ENCODE measurements at regions not wholly inside any gene's neighbourhood (a gene's known extent, or its start where the extent isn't known, plus 50 kb on each side); places are given as distances from the start of the nearest gene placed in this dataset.

DNA sequence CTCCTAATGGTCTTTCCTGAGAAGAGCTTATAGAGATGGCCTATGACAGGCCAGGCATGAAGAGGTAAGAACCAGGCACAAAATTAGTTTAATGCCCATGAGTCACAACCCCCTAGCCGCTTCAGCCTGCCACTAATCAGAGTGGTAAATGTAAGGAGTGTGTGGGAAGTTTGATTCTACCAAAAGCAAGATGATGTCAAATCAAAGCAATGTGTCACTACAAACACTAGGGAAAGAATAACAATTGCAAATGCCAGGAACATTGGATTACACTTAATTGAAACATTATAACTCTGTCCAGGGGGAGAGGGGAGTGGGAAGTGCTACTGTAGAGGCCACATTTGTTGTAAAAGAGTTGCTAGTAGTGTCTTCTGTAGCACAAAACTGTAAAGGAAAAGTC is 596.6 kb upstream of the AGTR1 start:
- DNase-seq = no peak
- Mint-ChIP-seq H3K36me3 (ENCODE audit: low read depth) (no peaks in the 10 kb centered on the region), H3K9me3 (ENCODE audit: low read depth) (peaks cover 9% of the 10 kb centered on the region), H3K4me3 (no peak overlapping the region), H3K27ac (no peak overlapping the region), H3K4me1 (no peaks in the 10 kb centered on the region), H3K27me3 (no peaks in the 10 kb centered on the region)
- ATAC-seq = no peak
- intact Hi-C loops (cut with DNase I, micrococcal nuclease) = no loop called here
- CTCF ChIA-PET = interaction anchor here (0.7 kb wide), 1 partner anchor 36 kb away, joined by 3 read pairs; no protein-coding TSS in a partner anchor
- POLR2A ChIA-PET = no interaction called here

DNA sequence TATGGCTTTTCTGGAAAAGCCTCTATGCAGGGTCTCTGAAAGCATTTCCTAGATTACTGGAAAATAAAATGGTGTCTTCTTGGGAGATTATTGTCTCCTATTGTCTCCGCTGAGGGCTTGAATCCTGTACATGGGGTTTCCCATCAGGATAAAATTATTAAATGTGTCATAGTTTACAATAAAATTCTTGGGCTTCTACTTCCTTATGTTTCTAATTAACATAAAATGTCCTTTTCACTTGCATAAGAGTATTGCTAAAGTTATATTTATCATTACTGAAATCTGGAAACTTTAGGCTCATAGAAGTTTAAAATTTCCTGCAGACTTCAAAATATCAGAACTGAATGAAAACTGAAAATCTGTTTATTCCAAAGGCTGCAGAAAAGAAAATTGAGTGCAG is 595.5 kb upstream of the AGTR1 start:
- Mint-ChIP-seq H3K4me3 (no peak overlapping the region), H3K9me3 (ENCODE audit: low read depth) (peaks cover 9% of the 10 kb centered on the region), H3K27ac (no peak overlapping the region), H3K27me3 (no peaks in the 10 kb centered on the region), H3K36me3 (ENCODE audit: low read depth) (no peaks in the 10 kb centered on the region), H3K4me1 (no peaks in the 10 kb centered on the region)
- DNase-seq = no peak
- POLR2A ChIA-PET = no interaction called here
- CTCF ChIA-PET = no interaction called here
- intact Hi-C loops (cut with DNase I, micrococcal nuclease) = no loop called here
- no peak for ATAC-seq

- ChIA-PET POLR2A (no interaction called here), CTCF (no interaction called here)
- H3K27ac Mint-ChIP-seq = no peak overlapping the region
- H3K27me3 Mint-ChIP-seq = no peaks in the 10 kb centered on the region
- H3K4me1 Mint-ChIP-seq = no peaks in the 10 kb centered on the region
- intact Hi-C loops (cut with DNase I, micrococcal nuclease) = no loop called here
- no peak for DNase-seq
- no peak overlapping the region for H3K4me3 Mint-ChIP-seq
- no peak for ATAC-seq
- H3K9me3 Mint-ChIP-seq (ENCODE audit: low read depth) = peaks cover 7% of the 10 kb centered on the region
- H3K36me3 Mint-ChIP-seq (ENCODE audit: low read depth) = no peaks in the 10 kb centered on the region
Measured at GRCh38 chr3:148106062-148106461, 591.6 kb upstream of the AGTR1 start.

DNA sequence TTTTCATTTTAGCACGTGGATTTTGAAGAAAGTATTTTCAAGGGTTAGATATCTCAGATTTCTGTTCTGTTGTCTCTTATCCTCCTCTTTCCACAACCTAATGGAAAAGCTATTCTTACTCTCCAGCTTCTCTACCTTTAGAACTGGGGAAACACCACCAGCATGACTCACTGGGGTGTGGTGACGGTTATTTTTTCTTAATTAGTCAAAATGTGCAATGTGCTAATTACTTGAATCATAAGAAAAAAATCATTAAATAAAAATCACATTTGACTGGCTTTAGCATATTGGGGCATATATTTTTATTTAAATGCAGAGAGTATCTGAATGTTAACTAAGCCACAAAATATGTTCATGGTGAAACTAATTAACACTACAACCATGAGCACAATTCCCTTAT is 570.7 kb upstream of the AGTR1 start:
- Mint-ChIP-seq H3K27ac (no peak overlapping the region), H3K9me3 (ENCODE audit: low read depth) (no peaks in the 10 kb centered on the region), H3K4me3 (no peak overlapping the region), H3K36me3 (ENCODE audit: low read depth) (no peaks in the 10 kb centered on the region), H3K4me1 (no peaks in the 10 kb centered on the region), H3K27me3 (no peaks in the 10 kb centered on the region)
- ChIA-PET POLR2A (no interaction called here), CTCF (no interaction called here)
- ATAC-seq (no peak), DNase-seq (no peak)
- intact Hi-C loops (cut with DNase I, micrococcal nuclease) = no loop called here

GRCh38 chr3:148128136-148128535 is 569.6 kb upstream of the AGTR1 start:
- intact Hi-C loops (cut with DNase I, micrococcal nuclease) = no loop called here
- no peak for ATAC-seq
- Mint-ChIP-seq H3K4me3 (no peak overlapping the region), H3K27me3 (no peaks in the 10 kb centered on the region), H3K9me3 (ENCODE audit: low read depth) (peaks cover 6% of the 10 kb centered on the region), H3K4me1 (no peaks in the 10 kb centered on the region), H3K36me3 (ENCODE audit: low read depth) (no peaks in the 10 kb centered on the region), H3K27ac (no peak overlapping the region)
- ChIA-PET CTCF (no interaction called here), POLR2A (no interaction called here)
- DNase-seq = no peak

DNA sequence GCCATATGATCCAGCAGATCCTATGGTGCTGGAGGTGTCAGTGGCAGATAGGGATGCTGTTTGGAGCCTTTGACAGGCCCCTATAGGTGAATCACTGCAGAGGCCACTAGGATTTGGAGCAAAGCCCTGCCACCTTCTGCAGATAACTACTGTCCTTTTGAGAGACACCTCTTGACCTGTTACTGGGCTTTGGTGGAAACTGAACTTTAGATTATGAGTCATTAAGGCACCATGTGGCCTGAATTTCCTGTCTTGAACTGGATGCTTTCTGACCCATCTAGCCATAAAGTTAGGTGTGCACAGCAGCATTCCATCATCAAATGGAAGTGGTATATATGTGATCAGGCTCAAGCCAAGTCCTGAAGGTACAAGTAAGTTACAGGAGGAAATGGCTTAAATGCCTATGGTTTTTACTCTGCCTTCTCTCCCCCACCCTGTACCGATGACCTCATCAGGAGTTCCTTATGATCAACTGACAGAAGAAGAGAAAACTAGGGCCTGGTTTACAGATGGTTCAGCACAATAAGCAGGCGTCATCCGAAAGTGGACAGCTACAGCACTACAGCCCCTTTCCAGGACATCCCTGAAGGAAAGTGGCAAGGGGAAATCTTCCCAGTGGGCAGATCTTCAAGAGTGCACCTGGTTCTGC is 565.6 kb upstream of the AGTR1 start:
- Mint-ChIP-seq H3K9me3 (ENCODE audit: low read depth) (peaks cover 6% of the 10 kb centered on the region), H3K27ac (no peak overlapping the region), H3K4me3 (no peak overlapping the region), H3K27me3 (no peaks in the 10 kb centered on the region), H3K36me3 (ENCODE audit: low read depth) (no peaks in the 10 kb centered on the region), H3K4me1 (no peaks in the 10 kb centered on the region)
- intact Hi-C loops (cut with DNase I, micrococcal nuclease) = no loop called here
- ChIA-PET POLR2A (no interaction called here), CTCF (no interaction called here)
- ATAC-seq (no peak), DNase-seq (no peak)

- ChIA-PET CTCF (interaction anchor here (1.0 kb wide), 1 partner anchor 37 kb away, joined by 3 read pairs; no protein-coding TSS in a partner anchor), POLR2A (no interaction called here)
- Mint-ChIP-seq H3K27ac (no peak overlapping the region), H3K27me3 (no peaks in the 10 kb centered on the region), H3K36me3 (ENCODE audit: low read depth) (no peaks in the 10 kb centered on the region), H3K9me3 (ENCODE audit: low read depth) (peaks cover 8% of the 10 kb centered on the region), H3K4me1 (no peaks in the 10 kb centered on the region), H3K4me3 (no peak overlapping the region)
- intact Hi-C loops (cut with DNase I, micrococcal nuclease) = no loop called here
- ATAC-seq = no peak
- no peak for DNase-seq
Measured at GRCh38 chr3:148136816-148137215, 560.9 kb upstream of the AGTR1 start.

DNA sequence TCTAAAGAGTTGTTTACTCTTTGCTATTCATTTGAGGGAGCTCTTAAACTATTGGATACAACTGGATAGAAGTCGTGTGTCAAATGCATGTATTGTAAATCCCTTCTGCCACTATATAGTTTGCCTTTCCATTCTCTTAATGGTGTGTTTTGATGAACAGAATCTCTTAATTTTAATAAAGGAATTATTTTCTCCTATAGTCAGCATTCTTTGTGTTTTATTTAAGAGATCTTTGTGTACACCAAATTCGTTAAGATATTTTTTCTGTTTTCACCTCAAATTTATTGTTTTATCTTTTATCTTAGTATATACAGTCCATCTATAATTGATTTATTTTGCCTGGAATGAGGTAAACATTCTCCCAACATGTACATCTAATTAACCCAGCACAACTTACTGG is 551.5 kb upstream of the AGTR1 start:
- ChIA-PET CTCF (no interaction called here), POLR2A (no interaction called here)
- Mint-ChIP-seq H3K9me3 (ENCODE audit: low read depth) (peaks cover 4% of the 10 kb centered on the region), H3K27ac (no peak overlapping the region), H3K36me3 (ENCODE audit: low read depth) (no peaks in the 10 kb centered on the region), H3K4me3 (no peak overlapping the region), H3K4me1 (no peaks in the 10 kb centered on the region), H3K27me3 (no peaks in the 10 kb centered on the region)
- ATAC-seq (no peak), DNase-seq (no peak)
- intact Hi-C loops (cut with DNase I, micrococcal nuclease) = no loop called here

GRCh38 chr3:148146947-148147826 is 550.5 kb upstream of the AGTR1 start:
- Mint-ChIP-seq H3K9me3 (ENCODE audit: low read depth) (peaks cover 1% of the 10 kb centered on the region), H3K27ac (no peak overlapping the region), H3K36me3 (ENCODE audit: low read depth) (no peaks in the 10 kb centered on the region), H3K4me1 (no peaks in the 10 kb centered on the region), H3K4me3 (no peak overlapping the region), H3K27me3 (no peaks in the 10 kb centered on the region)
- ATAC-seq = no peak
- POLR2A ChIA-PET = no interaction called here
- intact Hi-C loops (cut with DNase I, micrococcal nuclease) = no loop called here
- CTCF ChIA-PET = no interaction called here
- DNase-seq = no peak

DNA sequence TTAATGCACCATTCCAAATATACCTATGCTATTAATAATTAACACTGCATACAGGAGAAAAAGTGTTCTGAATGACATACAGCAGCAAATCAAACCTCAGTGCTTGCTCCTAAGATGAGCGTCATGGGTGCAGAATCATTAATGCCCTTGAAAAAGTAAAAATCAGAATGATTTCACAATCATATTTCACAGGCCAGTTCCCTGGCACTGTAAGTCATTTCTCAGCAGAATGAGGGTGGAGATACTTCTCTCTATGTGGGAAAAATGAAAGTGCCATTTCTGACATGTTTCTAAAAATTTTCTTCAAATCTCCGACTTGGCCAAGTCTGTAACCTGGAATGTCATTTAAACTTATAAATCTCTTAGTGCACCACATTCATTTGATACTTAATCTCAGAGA is 549.8 kb upstream of the AGTR1 start:
- POLR2A ChIA-PET = no interaction called here
- CTCF ChIA-PET = no interaction called here
- DNase-seq (no peak), ATAC-seq (no peak)
- intact Hi-C loops (cut with DNase I, micrococcal nuclease) = no loop called here
- Mint-ChIP-seq H3K36me3 (ENCODE audit: low read depth) (no peaks in the 10 kb centered on the region), H3K27ac (no peak overlapping the region), H3K9me3 (ENCODE audit: low read depth) (peaks cover 1% of the 10 kb centered on the region), H3K4me1 (no peaks in the 10 kb centered on the region), H3K27me3 (no peaks in the 10 kb centered on the region), H3K4me3 (no peak overlapping the region)

GRCh38 chr3:148149556-148149955 is 548.1 kb upstream of the AGTR1 start:
- POLR2A ChIA-PET = no interaction called here
- no peak overlapping the region for H3K4me3 Mint-ChIP-seq
- intact Hi-C loops (cut with DNase I, micrococcal nuclease) = no loop called here
- H3K9me3 Mint-ChIP-seq (ENCODE audit: low read depth) = no peaks in the 10 kb centered on the region
- no peak overlapping the region for H3K27ac Mint-ChIP-seq
- no peaks in the 10 kb centered on the region for H3K4me1 Mint-ChIP-seq
- no peak for DNase-seq
- CTCF ChIA-PET = no interaction called here
- no peak for ATAC-seq
- H3K36me3 Mint-ChIP-seq (ENCODE audit: low read depth) = no peaks in the 10 kb centered on the region
- H3K27me3 Mint-ChIP-seq = no peaks in the 10 kb centered on the region

DNA sequence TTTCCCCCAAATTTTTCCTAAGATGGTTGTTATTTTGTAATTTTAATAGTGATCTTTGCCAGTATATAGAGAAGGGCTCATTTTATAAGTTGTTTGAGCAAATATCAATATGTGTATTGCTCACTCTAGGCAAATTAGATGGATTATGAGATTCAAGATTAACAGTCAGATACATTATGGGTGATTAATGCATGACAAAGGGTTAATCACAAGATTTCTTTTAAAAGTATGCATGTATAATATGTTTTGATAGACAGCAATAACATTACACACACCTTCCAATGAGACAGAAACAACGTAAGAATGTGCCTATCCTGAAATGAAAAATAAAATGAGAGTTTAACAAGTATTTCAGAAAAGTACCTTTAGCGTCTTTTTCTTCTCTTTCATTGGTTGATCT is 547.6 kb upstream of the AGTR1 start:
- no peaks in the 10 kb centered on the region for H3K9me3 Mint-ChIP-seq (ENCODE audit: low read depth)
- no peaks in the 10 kb centered on the region for H3K4me1 Mint-ChIP-seq
- H3K27ac Mint-ChIP-seq = no peak overlapping the region
- POLR2A ChIA-PET = no interaction called here
- no peaks in the 10 kb centered on the region for H3K36me3 Mint-ChIP-seq (ENCODE audit: low read depth)
- intact Hi-C loops (cut with DNase I, micrococcal nuclease) = no loop called here
- ATAC-seq (no peak), DNase-seq (no peak)
- H3K27me3 Mint-ChIP-seq = no peaks in the 10 kb centered on the region
- H3K4me3 Mint-ChIP-seq = no peak overlapping the region
- CTCF ChIA-PET = no interaction called here

All from activated CD4-positive, alpha-beta T cell treated with anti-CD3 and anti-CD28 coated beads for 36 hours (primary cell).